Activated CD4-positive, alpha-beta T cell treated with anti-CD3 and anti-CD28 coated beads, Interleukin-2, amount 10 ng/mL, durations not matched to agents 7 days and 5 days (primary cell): ENCODE measurements at regions not wholly inside any gene's neighbourhood (a gene's known extent, or its start where the extent isn't known, plus 50 kb on each side); places are given as distances from the start of the nearest gene placed in this dataset.
"Not testable (repeated sequence)": the region's sequence is repeated elsewhere in the genome, so short reads cannot be mapped to it uniquely, and the experiment has no call there.

Experiments used
- CTCF ChIA-PET: fragments of 350-600 bp; sonication (Branson Sonifier 250); formaldehyde crosslinking; loops from one replicate; lab custom pipeline; 2021; ENCODE audit warnings: antibody characterized with exemption; lab: Charles Lee
- POLR2A ChIA-PET: fragments of 350-600 bp; sonication (Branson Sonifier 250); formaldehyde crosslinking; loops from one replicate; lab custom pipeline; 2021; ENCODE audit warnings: antibody characterized with exemption; lab: Charles Lee
- DNase-seq: peaks from one replicate; pipeline ENCODE4 v3.0.0-alpha.2; 2020
- H3K27ac Mint-ChIP-seq: one replicate; pipeline ENCODE4 v1.8.0; 2021; ENCODE audit warnings: mild to moderate bottlenecking, moderate library complexity, mixed read lengths
- H3K27me3 Mint-ChIP-seq: one replicate; pipeline ENCODE4 v1.8.0; 2021; ENCODE audit warnings: mixed read lengths
- H3K36me3 Mint-ChIP-seq: one replicate; pipeline ENCODE4 v1.8.0; 2021; ENCODE audit warnings: low read depth, mixed read lengths
- H3K4me1 Mint-ChIP-seq: one replicate; pipeline ENCODE4 v1.8.0; 2021; ENCODE audit warnings: mixed read lengths
- H3K4me3 Mint-ChIP-seq: one replicate; pipeline ENCODE4 v1.8.0; 2021; ENCODE audit warnings: mild to moderate bottlenecking, moderate library complexity, mixed read lengths
- H3K9me3 Mint-ChIP-seq: one replicate; pipeline ENCODE4 v1.8.0; 2021; ENCODE audit warnings: mixed read lengths

- CTCF ChIA-PET, H3K4me1 Mint-ChIP-seq, H3K4me3 Mint-ChIP-seq, DNase-seq, POLR2A ChIA-PET, H3K27me3 Mint-ChIP-seq, H3K9me3 Mint-ChIP-seq, H3K36me3 Mint-ChIP-seq, H3K27ac Mint-ChIP-seq: not testable (repeated sequence)
Measured at GRCh38 chr21:7797328-7797727, 2724.1 kb upstream of the TPTE start.

GRCh38 chr21:7798446-7798845, 2722.9 kb upstream of the TPTE start:
- H3K36me3 Mint-ChIP-seq, DNase-seq, H3K27me3 Mint-ChIP-seq, CTCF ChIA-PET, H3K27ac Mint-ChIP-seq, POLR2A ChIA-PET, H3K9me3 Mint-ChIP-seq, H3K4me3 Mint-ChIP-seq, H3K4me1 Mint-ChIP-seq: not testable (repeated sequence)

- DNase-seq, POLR2A ChIA-PET, CTCF ChIA-PET, H3K27me3 Mint-ChIP-seq, H3K9me3 Mint-ChIP-seq, H3K36me3 Mint-ChIP-seq, H3K4me1 Mint-ChIP-seq, H3K4me3 Mint-ChIP-seq, H3K27ac Mint-ChIP-seq: not testable (repeated sequence)
Measured at GRCh38 chr21:7799697-7800096, 2721.7 kb upstream of the TPTE start.

GRCh38 chr21:7813475-7813874, 2707.9 kb upstream of the TPTE start:
- H3K36me3 Mint-ChIP-seq, H3K4me3 Mint-ChIP-seq, POLR2A ChIA-PET, H3K27ac Mint-ChIP-seq, H3K9me3 Mint-ChIP-seq, H3K27me3 Mint-ChIP-seq, DNase-seq, CTCF ChIA-PET, H3K4me1 Mint-ChIP-seq: not testable (repeated sequence)

DNA sequence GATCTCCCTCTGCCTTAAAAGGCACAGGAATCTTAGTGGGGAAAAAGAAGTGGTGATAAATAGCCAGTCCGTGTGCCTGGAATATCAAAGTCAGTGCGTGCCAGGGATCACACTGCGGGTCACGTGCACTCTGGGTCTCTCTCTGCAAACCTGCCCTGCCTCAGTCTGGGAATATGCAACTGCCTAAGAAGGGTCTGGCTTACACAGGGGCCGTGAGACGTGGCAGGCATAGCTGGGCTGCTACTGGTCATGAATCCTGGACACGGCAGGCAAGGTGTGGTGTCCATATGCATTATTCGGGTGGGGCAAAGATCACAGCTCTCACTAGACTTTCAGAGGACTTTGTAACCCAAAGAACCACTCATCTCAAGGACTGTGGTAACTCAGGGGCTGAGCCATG, 2704.4 kb upstream of the TPTE start:
- H3K9me3 Mint-ChIP-seq, H3K4me3 Mint-ChIP-seq, POLR2A ChIA-PET, H3K36me3 Mint-ChIP-seq, DNase-seq, H3K27me3 Mint-ChIP-seq, H3K27ac Mint-ChIP-seq, CTCF ChIA-PET, H3K4me1 Mint-ChIP-seq: not testable (repeated sequence)

DNA sequence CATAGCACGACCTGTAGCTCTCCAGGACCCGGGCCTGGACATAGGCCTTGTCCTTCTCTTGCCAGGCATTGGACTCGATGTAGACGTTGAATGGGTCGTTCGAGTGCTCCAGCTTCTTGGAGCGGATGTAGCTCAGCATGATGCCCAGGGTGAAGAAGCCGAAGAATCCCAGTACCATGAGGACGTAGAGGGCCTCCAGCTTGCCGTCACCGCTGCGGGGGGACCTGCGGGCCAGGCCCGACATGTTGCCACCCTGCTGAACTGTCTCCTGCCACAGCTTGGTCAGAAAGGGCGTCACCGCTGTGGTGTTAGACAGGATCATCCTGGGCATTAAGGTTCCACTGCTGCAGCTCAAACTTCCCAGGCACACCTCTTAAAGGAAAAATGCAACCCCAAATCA, 2702.1 kb upstream of the TPTE start:
- H3K36me3 Mint-ChIP-seq, POLR2A ChIA-PET, H3K9me3 Mint-ChIP-seq, H3K27ac Mint-ChIP-seq, H3K4me1 Mint-ChIP-seq, H3K27me3 Mint-ChIP-seq, H3K4me3 Mint-ChIP-seq, CTCF ChIA-PET, DNase-seq: not testable (repeated sequence)

DNA sequence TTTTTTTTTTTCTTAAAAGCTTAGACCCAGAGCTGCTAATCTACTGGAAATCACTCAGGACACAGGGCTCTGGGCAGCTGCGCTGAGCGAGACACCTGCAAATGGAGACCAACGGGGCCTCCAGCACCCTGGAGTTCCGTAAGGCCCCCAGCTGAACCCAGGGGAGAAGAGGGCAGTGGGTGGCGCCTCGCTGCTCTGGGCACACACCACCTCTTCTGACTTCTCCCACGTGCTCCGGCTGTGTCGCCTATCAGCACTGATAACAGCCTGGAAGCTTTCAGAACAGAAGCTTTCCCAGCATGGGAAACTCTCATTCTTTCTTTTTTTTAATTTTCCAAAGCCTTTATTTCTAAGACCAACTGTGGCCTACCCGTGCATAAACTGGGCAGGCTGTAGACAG, 2695.8 kb upstream of the TPTE start:
- DNase-seq, H3K9me3 Mint-ChIP-seq, H3K36me3 Mint-ChIP-seq, H3K27me3 Mint-ChIP-seq, H3K4me3 Mint-ChIP-seq, H3K4me1 Mint-ChIP-seq, POLR2A ChIA-PET, H3K27ac Mint-ChIP-seq, CTCF ChIA-PET: not testable (repeated sequence)

DNA sequence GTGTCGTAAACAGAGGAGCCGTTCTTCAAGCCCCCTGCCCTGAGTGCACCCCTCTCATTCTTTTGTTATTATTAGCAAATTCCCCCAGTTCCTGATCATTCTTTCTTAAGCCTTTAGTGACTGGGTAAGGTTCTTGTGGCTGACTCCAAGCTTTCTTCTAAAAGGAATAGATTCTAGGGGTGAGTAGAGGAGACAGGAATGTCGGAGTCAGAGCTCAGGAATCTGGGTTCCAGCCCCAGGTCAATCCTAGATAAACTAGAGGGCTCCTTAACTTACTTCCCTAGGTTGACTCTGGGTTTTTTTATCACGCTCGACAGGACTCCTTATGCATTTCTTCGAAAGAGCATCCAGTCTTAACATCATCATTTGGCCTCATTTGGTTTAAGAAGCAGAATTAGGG, 2695.2 kb upstream of the TPTE start:
- H3K27ac Mint-ChIP-seq, POLR2A ChIA-PET, H3K4me1 Mint-ChIP-seq, CTCF ChIA-PET, H3K27me3 Mint-ChIP-seq, H3K36me3 Mint-ChIP-seq, DNase-seq, H3K9me3 Mint-ChIP-seq, H3K4me3 Mint-ChIP-seq: not testable (repeated sequence)

DNA sequence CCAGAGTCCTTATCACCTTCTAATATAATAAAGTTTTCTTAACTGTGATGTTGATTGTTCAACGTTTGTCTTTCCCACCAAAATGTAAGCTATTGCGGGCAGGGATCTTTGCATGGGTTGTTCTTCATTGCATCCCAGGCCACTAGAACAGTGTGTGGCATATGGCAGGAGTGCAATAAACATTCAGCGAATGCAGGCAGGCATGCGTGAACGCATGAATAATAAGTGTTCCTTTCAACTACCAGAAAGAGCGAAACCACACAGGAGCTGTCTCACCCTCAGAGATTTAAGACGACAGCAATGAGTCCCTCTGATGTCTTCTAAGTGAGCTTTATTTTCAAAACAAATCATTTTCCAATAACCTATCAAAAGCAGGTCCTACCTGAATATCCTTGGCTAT, 2693.1 kb upstream of the TPTE start:
- H3K4me3 Mint-ChIP-seq, H3K27me3 Mint-ChIP-seq, H3K9me3 Mint-ChIP-seq, H3K4me1 Mint-ChIP-seq, POLR2A ChIA-PET, H3K36me3 Mint-ChIP-seq, H3K27ac Mint-ChIP-seq, CTCF ChIA-PET, DNase-seq: not testable (repeated sequence)

- H3K36me3 Mint-ChIP-seq, POLR2A ChIA-PET, H3K9me3 Mint-ChIP-seq, CTCF ChIA-PET, DNase-seq, H3K27me3 Mint-ChIP-seq, H3K27ac Mint-ChIP-seq, H3K4me3 Mint-ChIP-seq, H3K4me1 Mint-ChIP-seq: not testable (repeated sequence)
Measured at GRCh38 chr21:7829411-7829810, 2692.0 kb upstream of the TPTE start.

DNA sequence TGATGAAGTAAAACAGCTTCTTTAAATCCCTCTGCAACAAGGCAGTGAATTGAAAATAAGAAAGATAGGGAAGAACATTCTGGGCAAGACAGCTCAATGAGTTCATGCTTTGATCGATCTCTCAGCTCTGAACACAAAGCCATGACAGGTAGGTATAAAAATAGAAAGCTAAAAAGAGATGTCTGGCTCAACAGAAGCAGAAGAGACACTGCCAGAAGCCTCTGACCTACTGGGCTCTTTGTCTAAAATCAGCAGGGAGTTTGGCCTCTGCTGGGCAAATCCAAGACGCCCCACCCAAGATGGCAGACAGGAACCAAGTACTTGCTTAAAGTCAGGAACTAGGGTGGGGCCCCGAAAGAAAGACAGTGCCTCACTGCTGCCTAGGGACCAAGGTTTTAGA, 2684.1 kb upstream of the TPTE start:
- H3K4me1 Mint-ChIP-seq, POLR2A ChIA-PET, H3K27me3 Mint-ChIP-seq, H3K4me3 Mint-ChIP-seq, CTCF ChIA-PET, DNase-seq, H3K27ac Mint-ChIP-seq, H3K36me3 Mint-ChIP-seq, H3K9me3 Mint-ChIP-seq: not testable (repeated sequence)

GRCh38 chr21:7853426-7853825, 2668.0 kb upstream of the TPTE start:
- H3K9me3 Mint-ChIP-seq, POLR2A ChIA-PET, H3K27me3 Mint-ChIP-seq, H3K4me3 Mint-ChIP-seq, H3K4me1 Mint-ChIP-seq, H3K27ac Mint-ChIP-seq, H3K36me3 Mint-ChIP-seq, CTCF ChIA-PET, DNase-seq: not testable (repeated sequence)

DNA sequence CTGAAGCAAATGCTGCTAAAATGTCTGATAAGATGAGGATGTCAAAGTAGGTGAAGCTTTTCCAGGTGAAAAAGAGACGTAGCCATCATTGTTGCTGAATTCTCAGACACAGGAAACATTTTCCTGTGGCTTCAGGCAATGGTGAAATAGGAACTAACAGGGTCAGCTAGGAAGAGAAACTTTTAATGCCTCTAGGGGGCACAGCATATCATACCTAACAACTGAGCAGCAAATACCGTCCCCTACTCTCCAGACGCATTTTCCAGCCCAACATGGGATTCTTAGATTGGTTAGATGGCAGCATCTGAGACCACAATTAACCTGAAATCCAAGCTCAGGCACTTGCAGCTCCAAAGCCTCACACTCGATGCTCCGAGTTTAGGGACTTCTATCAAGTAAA, 2667.5 kb upstream of the TPTE start:
- POLR2A ChIA-PET, H3K36me3 Mint-ChIP-seq, H3K4me1 Mint-ChIP-seq, H3K9me3 Mint-ChIP-seq, H3K27ac Mint-ChIP-seq, H3K27me3 Mint-ChIP-seq, CTCF ChIA-PET, H3K4me3 Mint-ChIP-seq, DNase-seq: not testable (repeated sequence)
